ENCODE measurements at regions not wholly inside any gene's neighbourhood (a gene's known extent, or its start where the extent isn't known, plus 50 kb on each side); places are given as distances from the start of the nearest gene placed in this dataset.

DNA sequence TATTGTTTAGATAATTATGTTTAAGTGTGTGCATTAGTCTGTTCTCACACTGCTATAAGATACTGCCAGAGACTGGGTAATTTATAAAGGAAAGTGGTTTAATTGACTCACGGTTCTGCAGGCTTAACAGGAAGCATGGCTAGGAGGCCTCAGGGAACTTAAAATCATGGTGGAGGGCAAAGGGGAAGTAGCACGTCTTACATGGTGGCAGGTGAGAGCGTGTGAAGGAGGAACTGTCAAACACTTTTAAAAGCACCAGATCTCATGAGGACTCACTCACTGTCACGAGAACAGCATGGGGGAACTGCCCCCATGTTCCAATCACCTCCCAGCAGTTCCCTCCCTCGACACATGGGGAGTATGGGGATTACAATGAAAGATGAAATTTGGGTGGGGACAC, 203.5 kb upstream of the GOT2 start:
- Histone ChIP-seq H3K4me3 (ENCODE audit: low read depth in 1 of 3, low read length in 3 of 3) (no peak overlapping the region), H3K27me3 (ENCODE audit: control insufficient read depth in 4 of 4, insufficient read depth in 4 of 4, low read length in 3 of 4) (no peaks in the 10 kb centered on the region), H3K9ac (ENCODE audit: low read depth in 1 of 2, low read length in 2 of 2) (no peak overlapping the region), H3K27ac (ENCODE audit: low read depth in 1 of 2, low read length in 2 of 2) (no peak overlapping the region), H3K36me3 (ENCODE audit: control insufficient read depth in 4 of 4, insufficient read depth in 3 of 4, low read depth in 1 of 4, low read length in 3 of 4) (no peaks in the 10 kb centered on the region), H3K9me3 (ENCODE audit: control insufficient read depth in 4 of 4, low read length in 3 of 4) (no peaks in the 10 kb centered on the region), H3K4me1 (ENCODE audit: control insufficient read depth in 4 of 4, insufficient read depth in 4 of 4, low read length in 3 of 4) (no peaks in the 10 kb centered on the region)
- 81% methylated on average over 5 of the region's 5 CpGs for WGBS
- TF ChIP-seq, protein P1, sequence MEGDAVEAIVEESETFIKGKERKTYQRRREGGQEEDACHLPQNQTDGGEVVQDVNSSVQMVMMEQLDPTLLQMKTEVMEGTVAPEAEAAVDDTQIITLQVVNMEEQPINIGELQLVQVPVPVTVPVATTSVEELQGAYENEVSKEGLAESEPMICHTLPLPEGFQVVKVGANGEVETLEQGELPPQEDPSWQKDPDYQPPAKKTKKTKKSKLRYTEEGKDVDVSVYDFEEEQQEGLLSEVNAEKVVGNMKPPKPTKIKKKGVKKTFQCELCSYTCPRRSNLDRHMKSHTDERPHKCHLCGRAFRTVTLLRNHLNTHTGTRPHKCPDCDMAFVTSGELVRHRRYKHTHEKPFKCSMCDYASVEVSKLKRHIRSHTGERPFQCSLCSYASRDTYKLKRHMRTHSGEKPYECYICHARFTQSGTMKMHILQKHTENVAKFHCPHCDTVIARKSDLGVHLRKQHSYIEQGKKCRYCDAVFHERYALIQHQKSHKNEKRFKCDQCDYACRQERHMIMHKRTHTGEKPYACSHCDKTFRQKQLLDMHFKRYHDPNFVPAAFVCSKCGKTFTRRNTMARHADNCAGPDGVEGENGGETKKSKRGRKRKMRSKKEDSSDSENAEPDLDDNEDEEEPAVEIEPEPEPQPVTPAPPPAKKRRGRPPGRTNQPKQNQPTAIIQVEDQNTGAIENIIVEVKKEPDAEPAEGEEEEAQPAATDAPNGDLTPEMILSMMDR (IDR thresholded peaks at IDR 0.05; ENCODE audit: low read depth, low read length, missing input control): no peak
- TF ChIP-seq, protein P2, sequence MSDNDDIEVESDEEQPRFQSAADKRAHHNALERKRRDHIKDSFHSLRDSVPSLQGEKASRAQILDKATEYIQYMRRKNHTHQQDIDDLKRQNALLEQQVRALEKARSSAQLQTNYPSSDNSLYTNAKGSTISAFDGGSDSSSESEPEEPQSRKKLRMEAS (IDR thresholded peaks at IDR 0.05): no peak
- no peak for TF ChIP-seq HNF4A (conservative IDR thresholded peaks at IDR 0.05)
- no peak for TF ChIP-seq JUND (IDR thresholded peaks at IDR 0.05)
- no peak for TF ChIP-seq YY1 (IDR thresholded peaks at IDR 0.05)
- TF ChIP-seq, protein P3, sequence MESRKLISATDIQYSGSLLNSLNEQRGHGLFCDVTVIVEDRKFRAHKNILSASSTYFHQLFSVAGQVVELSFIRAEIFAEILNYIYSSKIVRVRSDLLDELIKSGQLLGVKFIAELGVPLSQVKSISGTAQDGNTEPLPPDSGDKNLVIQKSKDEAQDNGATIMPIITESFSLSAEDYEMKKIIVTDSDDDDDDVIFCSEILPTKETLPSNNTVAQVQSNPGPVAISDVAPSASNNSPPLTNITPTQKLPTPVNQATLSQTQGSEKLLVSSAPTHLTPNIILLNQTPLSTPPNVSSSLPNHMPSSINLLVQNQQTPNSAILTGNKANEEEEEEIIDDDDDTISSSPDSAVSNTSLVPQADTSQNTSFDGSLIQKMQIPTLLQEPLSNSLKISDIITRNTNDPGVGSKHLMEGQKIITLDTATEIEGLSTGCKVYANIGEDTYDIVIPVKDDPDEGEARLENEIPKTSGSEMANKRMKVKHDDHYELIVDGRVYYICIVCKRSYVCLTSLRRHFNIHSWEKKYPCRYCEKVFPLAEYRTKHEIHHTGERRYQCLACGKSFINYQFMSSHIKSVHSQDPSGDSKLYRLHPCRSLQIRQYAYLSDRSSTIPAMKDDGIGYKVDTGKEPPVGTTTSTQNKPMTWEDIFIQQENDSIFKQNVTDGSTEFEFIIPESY (IDR thresholded peaks at IDR 0.05): no peak
- no peak for TF ChIP-seq GABPA (IDR thresholded peaks at IDR 0.05 in 1 of 2, conservative IDR thresholded peaks at IDR 0.05 in 1 of 2)
- TF ChIP-seq TAF1 (conservative IDR thresholded peaks at IDR 0.05): no peak
- no peak for TF ChIP-seq EGR1 (IDR thresholded peaks at IDR 0.05; ENCODE audit: low read depth in 2 of 2)
- TF ChIP-seq FOXA2 (IDR thresholded peaks at IDR 0.05): no peak
- TF ChIP-seq, protein P4, sequence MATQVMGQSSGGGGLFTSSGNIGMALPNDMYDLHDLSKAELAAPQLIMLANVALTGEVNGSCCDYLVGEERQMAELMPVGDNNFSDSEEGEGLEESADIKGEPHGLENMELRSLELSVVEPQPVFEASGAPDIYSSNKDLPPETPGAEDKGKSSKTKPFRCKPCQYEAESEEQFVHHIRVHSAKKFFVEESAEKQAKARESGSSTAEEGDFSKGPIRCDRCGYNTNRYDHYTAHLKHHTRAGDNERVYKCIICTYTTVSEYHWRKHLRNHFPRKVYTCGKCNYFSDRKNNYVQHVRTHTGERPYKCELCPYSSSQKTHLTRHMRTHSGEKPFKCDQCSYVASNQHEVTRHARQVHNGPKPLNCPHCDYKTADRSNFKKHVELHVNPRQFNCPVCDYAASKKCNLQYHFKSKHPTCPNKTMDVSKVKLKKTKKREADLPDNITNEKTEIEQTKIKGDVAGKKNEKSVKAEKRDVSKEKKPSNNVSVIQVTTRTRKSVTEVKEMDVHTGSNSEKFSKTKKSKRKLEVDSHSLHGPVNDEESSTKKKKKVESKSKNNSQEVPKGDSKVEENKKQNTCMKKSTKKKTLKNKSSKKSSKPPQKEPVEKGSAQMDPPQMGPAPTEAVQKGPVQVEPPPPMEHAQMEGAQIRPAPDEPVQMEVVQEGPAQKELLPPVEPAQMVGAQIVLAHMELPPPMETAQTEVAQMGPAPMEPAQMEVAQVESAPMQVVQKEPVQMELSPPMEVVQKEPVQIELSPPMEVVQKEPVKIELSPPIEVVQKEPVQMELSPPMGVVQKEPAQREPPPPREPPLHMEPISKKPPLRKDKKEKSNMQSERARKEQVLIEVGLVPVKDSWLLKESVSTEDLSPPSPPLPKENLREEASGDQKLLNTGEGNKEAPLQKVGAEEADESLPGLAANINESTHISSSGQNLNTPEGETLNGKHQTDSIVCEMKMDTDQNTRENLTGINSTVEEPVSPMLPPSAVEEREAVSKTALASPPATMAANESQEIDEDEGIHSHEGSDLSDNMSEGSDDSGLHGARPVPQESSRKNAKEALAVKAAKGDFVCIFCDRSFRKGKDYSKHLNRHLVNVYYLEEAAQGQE (IDR thresholded peaks at IDR 0.05): no peak
- no peak for TF ChIP-seq HNF4G (IDR thresholded peaks at IDR 0.05)
- no peak for TF ChIP-seq RXRA (IDR thresholded peaks at IDR 0.05)
- no peak for DNase-seq (ENCODE audit: low spot score)

DNA sequence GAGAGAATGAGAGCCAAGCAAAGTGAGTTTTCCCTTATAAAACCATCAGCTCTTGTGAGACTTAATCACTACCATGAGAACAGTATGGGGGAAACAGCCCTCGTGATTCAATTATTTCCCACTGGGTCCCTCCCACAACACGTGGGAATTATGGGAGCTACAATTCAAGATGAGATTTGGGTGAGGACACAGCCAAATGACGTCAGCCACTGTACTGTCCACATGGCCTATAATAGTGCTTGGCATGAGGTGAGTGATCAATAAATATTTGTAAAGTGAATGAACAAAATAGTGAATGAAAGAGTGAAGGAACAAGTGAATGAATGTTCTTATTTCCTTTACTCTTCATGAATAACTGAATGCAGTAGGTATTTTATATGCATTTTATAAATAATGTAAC, 199.1 kb upstream of the GOT2 start:
- Histone ChIP-seq H3K9me3 (ENCODE audit: control insufficient read depth in 4 of 4, low read length in 3 of 4) (no peaks in the 10 kb centered on the region), H3K27me3 (ENCODE audit: control insufficient read depth in 4 of 4, insufficient read depth in 4 of 4, low read length in 3 of 4) (no peaks in the 10 kb centered on the region), H3K4me3 (ENCODE audit: low read depth in 1 of 3, low read length in 3 of 3) (no peak overlapping the region), H3K9ac (ENCODE audit: low read depth in 1 of 2, low read length in 2 of 2) (no peak overlapping the region), H3K4me1 (ENCODE audit: control insufficient read depth in 4 of 4, insufficient read depth in 4 of 4, low read length in 3 of 4) (no peaks in the 10 kb centered on the region), H3K36me3 (ENCODE audit: control insufficient read depth in 4 of 4, insufficient read depth in 3 of 4, low read depth in 1 of 4, low read length in 3 of 4) (no peaks in the 10 kb centered on the region), H3K27ac (ENCODE audit: low read depth in 1 of 2, low read length in 2 of 2) (no peak overlapping the region)
- 72% methylated on average over 3 of the region's 3 CpGs for WGBS
- DNase-seq (ENCODE audit: low spot score): no peak
- no peak for TF ChIP-seq RAD21 (IDR thresholded peaks at IDR 0.05)
- TF ChIP-seq FOXA2 (IDR thresholded peaks at IDR 0.05): no peak
- TF ChIP-seq, protein P1 (IDR thresholded peaks at IDR 0.05; ENCODE audit: low read depth, low read length, missing input control): no peak
- TF ChIP-seq, protein P3 (IDR thresholded peaks at IDR 0.05): no peak
- no peak for TF ChIP-seq RXRA (IDR thresholded peaks at IDR 0.05)
- no peak for TF ChIP-seq YY1 (IDR thresholded peaks at IDR 0.05)
- no peak for TF ChIP-seq HNF4G (IDR thresholded peaks at IDR 0.05)
- no peak for TF ChIP-seq TAF1 (conservative IDR thresholded peaks at IDR 0.05)
- TF ChIP-seq JUND (IDR thresholded peaks at IDR 0.05): no peak
- no peak for TF ChIP-seq HNF4A (conservative IDR thresholded peaks at IDR 0.05)
- TF ChIP-seq FOXA1 (IDR thresholded peaks at IDR 0.05): no peak
- TF ChIP-seq, protein P4 (IDR thresholded peaks at IDR 0.05): no peak
- TF ChIP-seq GABPA (IDR thresholded peaks at IDR 0.05 in 1 of 2, conservative IDR thresholded peaks at IDR 0.05 in 1 of 2): no peak

Measured in liver (tissue), 8 donors.